HG03095 (cell line): ENCODE measurements at regions not wholly inside any gene's neighbourhood (a gene's known extent, or its start where the extent isn't known, plus 50 kb on each side); places are given as distances from the start of the nearest gene placed in this dataset.

Source experiments
- ATAC-seq: cut with Tn5 transposase; IDR thresholded peaks from one replicate; pipeline ENCODE4 v1.9.1; 2021; ENCODE audit warnings: moderate library complexity; ENCODE audit not compliant: unreplicated experiment

GRCh38 chr15:95903352-95903751, 427.1 kb upstream of the NR2F2 start:
- ATAC-seq, result no peak

DNA sequence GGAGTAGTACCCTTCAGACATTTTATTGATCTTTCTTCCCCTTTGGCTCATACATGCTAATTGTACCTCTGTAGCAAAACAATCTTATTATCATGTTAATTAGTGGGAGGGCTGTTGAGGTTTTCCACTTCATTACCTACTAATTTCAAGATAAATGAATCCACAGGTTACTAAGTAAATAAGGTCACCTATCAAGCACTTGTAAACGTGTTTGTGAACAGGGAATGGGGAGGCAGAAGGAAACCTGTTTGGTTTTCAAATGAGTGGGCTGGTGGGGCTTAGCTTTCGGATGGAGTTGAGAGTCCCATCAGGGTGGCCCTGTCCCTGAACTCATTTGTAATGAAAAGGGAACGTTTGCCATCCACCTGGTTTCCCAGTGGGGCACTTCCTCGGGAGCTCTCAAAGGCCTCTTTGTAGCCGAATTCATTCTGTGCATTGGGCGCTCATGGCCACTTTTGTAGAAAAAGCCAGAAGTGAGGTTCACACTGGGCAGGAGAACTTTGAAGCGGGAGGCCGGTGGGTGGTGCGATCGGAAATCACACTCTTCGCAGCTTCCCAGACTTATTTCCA, 419.8 kb upstream of the NR2F2 start:
- no peak for ATAC-seq

- no peak for ATAC-seq
Observed at GRCh38 chr15:95911570-95912279, 418.8 kb upstream of the NR2F2 start.

DNA sequence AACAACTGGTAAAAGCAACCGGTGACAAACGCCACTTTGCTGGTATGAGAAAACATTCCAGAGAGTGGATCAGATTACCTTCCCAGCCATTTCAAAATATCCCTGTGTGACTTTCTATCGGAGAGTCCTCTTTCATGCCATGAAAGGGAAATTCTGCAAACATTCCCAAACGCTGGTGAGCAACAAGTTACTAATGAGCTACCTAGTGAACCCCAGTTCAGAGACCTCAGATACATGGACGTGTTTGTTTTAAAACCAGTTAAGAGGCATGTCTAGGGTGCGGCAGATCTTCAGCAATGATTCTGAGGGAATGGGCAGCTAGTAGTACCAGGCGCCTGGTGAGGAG, 418.2 kb upstream of the NR2F2 start:
- ATAC-seq, result no peak

- no peak for ATAC-seq
Observed at GRCh38 chr15:95912728-95913127, 417.8 kb upstream of the NR2F2 start.

DNA sequence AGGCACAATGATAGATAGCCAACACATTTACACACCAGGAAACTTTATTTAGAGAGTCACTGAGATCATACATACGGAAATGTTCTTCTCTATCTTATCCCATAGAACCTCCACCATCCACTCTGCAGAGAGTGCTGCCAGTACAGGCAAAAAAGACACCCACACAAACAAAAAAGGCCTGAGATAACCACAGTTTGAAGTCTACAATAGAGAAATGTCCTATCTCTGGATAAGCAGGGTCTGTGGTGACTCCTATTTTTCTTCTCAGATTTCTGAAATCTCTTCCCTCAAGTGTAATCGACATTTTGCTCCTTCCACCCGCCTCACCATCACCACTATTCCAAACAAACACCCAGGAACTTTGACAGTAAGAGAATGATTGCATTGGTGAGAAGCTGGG, 413.9 kb upstream of the NR2F2 start:
- ATAC-seq, result no peak

DNA sequence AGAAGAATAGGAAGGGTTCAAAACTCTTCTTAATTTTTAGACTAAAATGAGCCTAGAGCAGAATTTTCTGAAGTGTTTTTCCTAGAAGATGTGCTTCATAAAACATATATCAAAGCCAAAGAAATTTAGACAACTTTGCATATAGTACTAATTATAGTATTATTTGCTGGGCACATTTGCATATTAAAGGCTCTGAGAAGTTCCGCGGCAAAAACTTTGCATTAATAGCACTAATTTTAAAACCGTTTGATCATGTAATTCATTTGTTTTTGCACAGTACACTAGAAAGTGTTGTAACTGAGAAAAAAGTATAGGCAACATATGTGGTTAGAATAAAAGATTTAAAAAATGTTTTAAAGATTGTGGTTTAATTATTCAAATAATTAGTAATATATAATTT, 412.0 kb upstream of the NR2F2 start:
- no peak for ATAC-seq

DNA sequence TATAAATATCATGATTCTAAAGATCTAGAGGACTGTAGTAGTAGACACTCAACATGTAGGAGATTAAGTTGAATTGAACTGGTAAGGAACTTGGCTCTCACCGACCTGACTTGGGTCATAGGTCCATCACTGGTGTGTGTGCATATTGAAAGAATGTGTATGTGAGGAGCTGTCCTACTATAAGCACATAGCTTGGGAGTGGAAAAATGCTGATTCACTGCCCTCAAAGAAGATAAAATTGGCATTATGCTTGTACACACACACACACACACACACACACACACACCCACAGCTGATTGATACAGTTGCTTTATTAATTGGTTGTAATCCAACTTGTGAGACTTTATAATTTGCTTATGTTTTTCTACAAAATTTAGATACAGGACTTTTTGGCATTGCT, 411.0 kb upstream of the NR2F2 start:
- ATAC-seq, result no peak

- no peak for ATAC-seq
Observed at GRCh38 chr15:95921404-95921803, 409.1 kb upstream of the NR2F2 start.

DNA sequence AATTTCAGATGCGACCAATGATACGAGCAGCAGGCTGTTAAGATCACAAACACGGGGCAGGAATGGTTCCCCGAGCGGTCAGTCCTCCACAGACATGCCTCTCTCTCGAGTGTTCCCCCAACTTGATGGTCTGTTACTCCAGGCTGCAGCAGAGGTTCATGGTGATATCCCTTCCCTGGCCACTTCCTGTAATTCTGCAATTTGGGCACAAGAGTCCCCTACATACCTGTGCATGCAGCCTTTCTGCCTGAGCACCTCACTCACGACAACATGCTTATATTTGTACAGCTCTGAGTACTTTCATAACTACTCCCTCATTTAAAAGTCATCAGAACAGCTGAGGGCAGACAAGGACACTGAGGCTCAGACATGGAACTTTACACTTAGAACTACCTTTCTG, 408.1 kb upstream of the NR2F2 start:
- no peak for ATAC-seq

DNA sequence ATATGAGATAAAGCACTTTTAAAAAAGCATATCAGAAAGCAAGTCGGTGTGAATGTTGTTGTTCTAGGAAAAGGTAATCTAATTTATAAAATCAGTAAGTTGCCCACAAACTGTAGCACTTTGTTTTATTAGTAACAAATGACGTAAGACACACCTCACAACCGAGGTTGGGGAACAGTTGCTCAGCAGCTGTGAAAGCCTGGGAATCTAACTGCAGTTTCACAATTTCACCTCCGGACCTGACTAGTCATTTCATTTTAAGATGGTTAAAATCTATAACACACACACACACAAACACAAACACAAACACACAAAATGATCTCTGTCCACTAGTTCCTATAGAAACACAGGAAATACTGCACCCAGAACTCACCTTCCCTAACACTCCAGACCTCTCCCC, 406.7 kb upstream of the NR2F2 start:
- no peak for ATAC-seq

- ATAC-seq, result no peak
Observed at GRCh38 chr15:95928822-95929221, 401.7 kb upstream of the NR2F2 start.

DNA sequence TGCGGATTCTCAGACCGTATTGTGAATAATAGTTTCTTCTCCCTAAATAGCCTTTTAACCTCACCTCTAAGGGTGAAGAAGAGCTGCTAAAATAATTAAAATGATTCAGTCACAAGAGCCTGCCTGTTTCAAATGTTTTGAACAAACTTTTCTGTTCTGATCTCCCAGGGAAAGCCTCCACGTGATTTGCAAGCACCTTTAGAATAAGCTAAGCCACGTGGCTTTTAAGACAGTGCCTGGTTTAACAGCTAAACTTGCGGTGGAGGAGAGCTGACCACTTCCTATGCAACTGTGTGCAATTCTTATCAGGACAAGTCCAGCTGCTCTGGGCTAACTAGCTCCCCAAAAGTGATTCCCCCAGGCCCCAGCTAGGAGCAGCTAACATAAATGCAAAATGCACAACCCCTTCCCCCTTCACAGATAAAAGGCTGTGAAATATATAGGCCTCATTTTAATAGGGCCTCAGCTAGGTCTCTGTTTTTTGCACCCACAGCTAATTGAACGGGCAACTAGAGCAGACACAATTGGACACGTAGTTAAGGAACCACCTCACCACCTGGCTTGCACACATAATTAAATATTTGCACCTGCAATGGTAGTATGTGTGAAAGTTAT, 401.2 kb upstream of the NR2F2 start:
- ATAC-seq, result no peak

GRCh38 chr15:95930659-95931375, 399.7 kb upstream of the NR2F2 start:
- no peak for ATAC-seq

- ATAC-seq, result no peak
Observed at GRCh38 chr15:95931619-95932018, 398.9 kb upstream of the NR2F2 start.

GRCh38 chr15:95932141-95932540, 398.4 kb upstream of the NR2F2 start:
- no peak for ATAC-seq

- no peak for ATAC-seq
Observed at GRCh38 chr15:95932676-95933075, 397.8 kb upstream of the NR2F2 start.

DNA sequence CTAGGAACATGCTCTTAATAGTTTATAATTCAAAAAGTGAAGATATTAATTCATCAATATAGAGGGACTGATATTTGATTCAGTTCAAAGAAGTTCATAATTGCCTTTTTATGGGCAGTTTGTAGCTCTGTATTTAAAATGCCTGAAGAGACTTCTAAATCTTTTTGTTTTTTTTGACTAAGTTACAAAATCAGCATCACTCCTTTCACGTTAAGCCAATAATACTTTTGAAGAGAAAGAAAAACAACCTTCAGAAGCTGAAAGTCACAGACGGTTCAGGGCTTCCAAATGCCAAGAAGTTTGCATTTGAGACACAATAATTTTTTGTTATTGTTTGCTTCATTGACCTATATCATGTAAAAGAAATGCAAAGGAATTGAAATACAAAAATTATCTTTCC, 394.6 kb upstream of the NR2F2 start:
- ATAC-seq, result no peak

DNA sequence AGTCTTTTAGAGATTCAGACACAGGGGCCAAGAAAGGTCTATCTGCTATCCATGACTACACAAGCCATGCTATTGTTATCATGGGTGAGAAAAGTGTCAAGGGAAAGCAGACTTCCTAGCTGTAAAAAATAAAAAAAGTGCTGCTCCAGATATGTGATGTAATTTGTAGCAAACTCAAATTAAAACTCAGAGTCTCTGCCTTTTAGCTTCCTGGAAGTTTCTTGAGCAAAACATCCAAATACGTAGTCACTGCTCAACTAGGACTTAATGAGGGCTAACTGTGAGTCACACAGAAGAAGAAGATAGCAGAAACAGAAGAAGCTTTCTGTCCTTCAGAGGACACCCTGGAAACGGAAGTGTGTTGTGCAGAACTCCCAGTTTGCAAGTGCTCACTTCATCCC, 393.4 kb upstream of the NR2F2 start:
- no peak for ATAC-seq

DNA sequence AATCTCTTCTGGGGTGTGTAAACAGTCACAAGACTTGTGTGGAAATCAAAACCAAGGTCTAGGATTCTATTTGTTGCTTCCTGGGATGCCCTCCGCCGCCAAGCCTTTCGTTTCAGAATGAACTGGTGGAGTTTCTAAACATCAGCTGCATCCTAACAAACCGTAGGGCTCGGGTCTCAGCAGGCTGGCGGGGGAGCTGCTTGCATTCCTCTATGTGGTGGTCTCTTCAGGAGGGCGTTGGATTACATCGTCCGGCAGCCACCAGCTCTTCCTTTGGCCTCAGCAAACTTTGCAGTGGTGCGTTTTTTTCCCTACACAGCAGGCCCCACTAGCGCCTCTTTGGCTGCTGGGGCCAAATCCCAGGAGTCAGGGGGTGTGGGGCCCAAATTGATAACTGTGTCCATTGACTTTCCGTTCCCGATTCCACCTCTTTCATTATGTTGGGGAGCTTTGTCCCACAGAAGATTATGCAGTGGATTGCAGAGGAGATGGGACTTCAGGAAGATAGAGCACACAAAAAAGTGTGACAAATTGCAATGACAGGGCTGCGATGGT, 390.0 kb upstream of the NR2F2 start:
- no peak for ATAC-seq

- no peak for ATAC-seq
Observed at GRCh38 chr15:95944193-95944592, 386.3 kb upstream of the NR2F2 start.
